ENCODE measurements at regions not wholly inside any gene's neighbourhood (a gene's known extent, or its start where the extent isn't known, plus 50 kb on each side); places are given as distances from the start of the nearest gene placed in this dataset.
"Not testable (repeated sequence)": the region's sequence is repeated elsewhere in the genome, so short reads cannot be mapped to it uniquely, and the experiment has no call there.

DNA sequence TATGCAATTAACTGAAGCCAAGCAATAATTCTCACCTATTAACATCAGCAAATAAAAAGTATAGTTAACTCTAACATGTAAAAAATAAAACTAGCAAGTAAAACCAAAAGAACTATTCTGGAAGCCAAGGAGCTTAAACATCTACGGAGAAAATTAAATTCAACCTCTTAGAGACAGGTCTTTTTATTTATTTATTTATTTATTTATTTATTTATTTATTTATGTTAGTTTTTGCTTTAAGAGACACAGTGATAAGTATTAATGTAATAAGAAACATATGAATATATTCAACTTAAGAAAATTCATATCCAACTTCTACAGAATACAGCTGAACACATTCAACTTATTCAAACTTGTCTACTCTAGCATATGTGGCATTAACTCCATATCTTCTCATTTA lies 472.1 kb upstream of the IZUMO3 start:
- Histone ChIP-seq H3K36me3 (ENCODE audit: control insufficient read depth in 2 of 2, insufficient read depth in 2 of 2, low read length in 2 of 2) (no peaks in the 10 kb centered on the region), H3K9ac (ENCODE audit: low read depth in 1 of 2, low read length in 2 of 2) (no peak overlapping the region), H3K4me1 (ENCODE audit: control insufficient read depth in 2 of 2, insufficient read depth in 2 of 2, low read length in 2 of 2) (no peaks in the 10 kb centered on the region), H3K27ac (ENCODE audit: low read depth in 2 of 2, low read length in 2 of 2) (no peak overlapping the region), H3K4me3 (ENCODE audit: low read length in 2 of 2) (no peak overlapping the region), H3K9me3 (ENCODE audit: control insufficient read depth in 2 of 2, low read length in 2 of 2) (no peaks in the 10 kb centered on the region), H3K27me3 (ENCODE audit: control insufficient read depth in 2 of 2, insufficient read depth in 2 of 2, low read length in 2 of 2) (no peaks in the 10 kb centered on the region)

DNA sequence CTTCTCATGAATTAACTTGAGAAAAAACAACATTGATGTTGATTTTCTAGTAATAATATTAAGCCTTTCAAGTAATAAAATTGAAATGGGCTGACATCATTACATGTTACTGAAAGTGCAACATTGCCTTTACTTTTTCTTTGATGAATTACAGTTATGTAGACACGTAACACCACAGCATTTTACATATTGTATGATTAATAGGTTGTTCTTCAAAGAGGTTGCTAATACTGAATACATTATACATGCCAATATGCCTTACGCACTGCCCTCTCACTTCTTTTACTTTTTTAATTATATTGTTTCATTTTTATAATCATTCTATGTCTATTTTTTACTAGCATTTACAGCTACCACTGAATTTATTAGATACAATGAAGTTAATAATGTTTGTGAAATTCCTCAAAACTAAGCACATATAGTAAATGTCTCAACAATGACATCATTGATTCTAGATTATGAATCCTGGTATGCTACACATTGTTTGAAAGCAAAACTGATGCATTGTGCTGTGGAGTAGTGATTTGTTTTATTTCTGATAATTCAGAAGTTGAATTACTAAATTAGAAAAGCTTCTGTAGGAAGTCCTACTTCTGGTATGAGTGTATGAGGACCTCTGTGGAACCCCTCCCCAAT lies 464.4 kb upstream of the IZUMO3 start:
- H3K4me3 ChIP-seq (ENCODE audit: low read length in 2 of 2): no peak overlapping the region
- H3K9ac ChIP-seq (ENCODE audit: low read depth in 1 of 2, low read length in 2 of 2): no peak overlapping the region
- H3K27me3 ChIP-seq (ENCODE audit: control insufficient read depth in 2 of 2, insufficient read depth in 2 of 2, low read length in 2 of 2): no peaks in the 10 kb centered on the region
- H3K4me1 ChIP-seq (ENCODE audit: control insufficient read depth in 2 of 2, insufficient read depth in 2 of 2, low read length in 2 of 2): no peaks in the 10 kb centered on the region
- H3K27ac ChIP-seq (ENCODE audit: low read depth in 2 of 2, low read length in 2 of 2): no peak overlapping the region
- no peaks in the 10 kb centered on the region for H3K9me3 ChIP-seq (ENCODE audit: control insufficient read depth in 2 of 2, low read length in 2 of 2)
- H3K36me3 ChIP-seq (ENCODE audit: control insufficient read depth in 2 of 2, insufficient read depth in 2 of 2, low read length in 2 of 2): no peaks in the 10 kb centered on the region

GRCh38 chr9:25003686-25004085 lies 458.0 kb upstream of the IZUMO3 start:
- H3K9ac ChIP-seq (ENCODE audit: low read depth in 1 of 2, low read length in 2 of 2): no peak overlapping the region
- H3K27ac ChIP-seq (ENCODE audit: low read depth in 2 of 2, low read length in 2 of 2): no peak overlapping the region
- H3K36me3 ChIP-seq (ENCODE audit: control insufficient read depth in 2 of 2, insufficient read depth in 2 of 2, low read length in 2 of 2): no peaks in the 10 kb centered on the region
- no peaks in the 10 kb centered on the region for H3K27me3 ChIP-seq (ENCODE audit: control insufficient read depth in 2 of 2, insufficient read depth in 2 of 2, low read length in 2 of 2)
- H3K4me1 ChIP-seq (ENCODE audit: control insufficient read depth in 2 of 2, insufficient read depth in 2 of 2, low read length in 2 of 2): no peaks in the 10 kb centered on the region
- H3K4me3 ChIP-seq (ENCODE audit: low read length in 2 of 2): no peak overlapping the region
- no peaks in the 10 kb centered on the region for H3K9me3 ChIP-seq (ENCODE audit: control insufficient read depth in 2 of 2, low read length in 2 of 2)

DNA sequence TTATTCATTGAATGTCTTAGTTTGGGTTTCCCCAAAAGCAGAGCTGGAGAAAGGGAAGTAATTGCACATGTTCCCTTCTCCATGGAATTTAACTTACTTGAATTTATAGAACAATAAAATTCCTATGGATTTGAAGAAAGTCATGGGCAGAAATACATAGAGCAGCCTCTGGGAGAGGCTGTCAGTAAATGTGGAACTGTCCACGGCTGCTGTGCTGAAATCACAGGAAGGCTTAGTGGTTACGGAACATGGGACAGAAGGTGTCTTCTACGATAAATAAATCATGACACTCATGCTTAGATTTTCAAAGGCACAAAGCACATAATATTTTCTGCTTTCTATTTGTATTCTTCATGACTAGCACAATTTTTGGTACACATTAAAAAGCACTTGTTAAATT lies 440.6 kb upstream of the IZUMO3 start:
- Histone ChIP-seq H3K9ac (ENCODE audit: low read depth in 1 of 2, low read length in 2 of 2) (no peak overlapping the region), H3K36me3 (ENCODE audit: control insufficient read depth in 2 of 2, insufficient read depth in 2 of 2, low read length in 2 of 2) (no peaks in the 10 kb centered on the region), H3K4me1 (ENCODE audit: control insufficient read depth in 2 of 2, insufficient read depth in 2 of 2, low read length in 2 of 2) (no peaks in the 10 kb centered on the region), H3K27me3 (ENCODE audit: control insufficient read depth in 2 of 2, insufficient read depth in 2 of 2, low read length in 2 of 2) (no peaks in the 10 kb centered on the region), H3K4me3 (ENCODE audit: low read length in 2 of 2) (no peak overlapping the region), H3K9me3 (ENCODE audit: control insufficient read depth in 2 of 2, low read length in 2 of 2) (no peaks in the 10 kb centered on the region), H3K27ac (ENCODE audit: low read depth in 2 of 2, low read length in 2 of 2) (no peak overlapping the region)

GRCh38 chr9:24970780-24971179 lies 425.1 kb upstream of the IZUMO3 start:
- H3K27ac ChIP-seq (ENCODE audit: low read depth in 2 of 2, low read length in 2 of 2); H3K4me1 ChIP-seq (ENCODE audit: control insufficient read depth in 2 of 2, insufficient read depth in 2 of 2, low read length in 2 of 2); H3K9ac ChIP-seq (ENCODE audit: low read depth in 1 of 2, low read length in 2 of 2); H3K36me3 ChIP-seq (ENCODE audit: control insufficient read depth in 2 of 2, insufficient read depth in 2 of 2, low read length in 2 of 2); H3K27me3 ChIP-seq (ENCODE audit: control insufficient read depth in 2 of 2, insufficient read depth in 2 of 2, low read length in 2 of 2); H3K4me3 ChIP-seq (ENCODE audit: low read length in 2 of 2); H3K9me3 ChIP-seq (ENCODE audit: control insufficient read depth in 2 of 2, low read length in 2 of 2): not testable (repeated sequence)

GRCh38 chr9:24961762-24962161 lies 416.1 kb upstream of the IZUMO3 start:
- H3K36me3 ChIP-seq (ENCODE audit: control insufficient read depth in 2 of 2, insufficient read depth in 2 of 2, low read length in 2 of 2): no peaks in the 10 kb centered on the region
- no peaks in the 10 kb centered on the region for H3K27me3 ChIP-seq (ENCODE audit: control insufficient read depth in 2 of 2, insufficient read depth in 2 of 2, low read length in 2 of 2)
- no peak overlapping the region for H3K9ac ChIP-seq (ENCODE audit: low read depth in 1 of 2, low read length in 2 of 2)
- H3K9me3 ChIP-seq (ENCODE audit: control insufficient read depth in 2 of 2, low read length in 2 of 2): no peaks in the 10 kb centered on the region
- H3K4me1 ChIP-seq (ENCODE audit: control insufficient read depth in 2 of 2, insufficient read depth in 2 of 2, low read length in 2 of 2): no peaks in the 10 kb centered on the region
- H3K4me3 ChIP-seq (ENCODE audit: low read length in 2 of 2): no peak overlapping the region
- no peak overlapping the region for H3K27ac ChIP-seq (ENCODE audit: low read depth in 2 of 2, low read length in 2 of 2)

- Histone ChIP-seq H3K27me3 (ENCODE audit: control insufficient read depth in 2 of 2, insufficient read depth in 2 of 2, low read length in 2 of 2) (no peaks in the 10 kb centered on the region), H3K4me3 (ENCODE audit: low read length in 2 of 2) (no peak overlapping the region), H3K9ac (ENCODE audit: low read depth in 1 of 2, low read length in 2 of 2) (no peak overlapping the region), H3K4me1 (ENCODE audit: control insufficient read depth in 2 of 2, insufficient read depth in 2 of 2, low read length in 2 of 2) (no peaks in the 10 kb centered on the region), H3K27ac (ENCODE audit: low read depth in 2 of 2, low read length in 2 of 2) (no peak overlapping the region), H3K36me3 (ENCODE audit: control insufficient read depth in 2 of 2, insufficient read depth in 2 of 2, low read length in 2 of 2) (no peaks in the 10 kb centered on the region), H3K9me3 (ENCODE audit: control insufficient read depth in 2 of 2, low read length in 2 of 2) (no peaks in the 10 kb centered on the region)
Measured at GRCh38 chr9:24953070-24953469, 407.4 kb upstream of the IZUMO3 start.

GRCh38 chr9:24939109-24939850 lies 393.6 kb upstream of the IZUMO3 start:
- H3K9ac ChIP-seq (ENCODE audit: low read depth in 1 of 2, low read length in 2 of 2): no peak overlapping the region

GRCh38 chr9:24936117-24936516 lies 390.4 kb upstream of the IZUMO3 start:
- no peak overlapping the region for H3K4me3 ChIP-seq (ENCODE audit: low read length in 2 of 2)

More at GRCh38 chr9:24939109-24939850, 393.6 kb upstream of the IZUMO3 start:
- no peak overlapping the region for H3K4me3 ChIP-seq (ENCODE audit: low read length in 2 of 2)
- no peaks in the 10 kb centered on the region for H3K36me3 ChIP-seq (ENCODE audit: control insufficient read depth in 2 of 2, insufficient read depth in 2 of 2, low read length in 2 of 2)
- H3K27me3 ChIP-seq (ENCODE audit: control insufficient read depth in 2 of 2, insufficient read depth in 2 of 2, low read length in 2 of 2): no peaks in the 10 kb centered on the region
- no peaks in the 10 kb centered on the region for H3K4me1 ChIP-seq (ENCODE audit: control insufficient read depth in 2 of 2, insufficient read depth in 2 of 2, low read length in 2 of 2)
- peaks cover 0 to 3% of the 10 kb centered on the region in 2 donors for H3K9me3 ChIP-seq (ENCODE audit: control insufficient read depth in 2 of 2, low read length in 2 of 2)
- no peak overlapping the region for H3K27ac ChIP-seq (ENCODE audit: low read depth in 2 of 2, low read length in 2 of 2)

GRCh38 chr9:24932785-24933184 lies 387.1 kb upstream of the IZUMO3 start:
- H3K4me1 ChIP-seq (ENCODE audit: control insufficient read depth in 2 of 2, insufficient read depth in 2 of 2, low read length in 2 of 2): no peaks in the 10 kb centered on the region
- no peaks in the 10 kb centered on the region for H3K27me3 ChIP-seq (ENCODE audit: control insufficient read depth in 2 of 2, insufficient read depth in 2 of 2, low read length in 2 of 2)
- H3K9me3 ChIP-seq (ENCODE audit: control insufficient read depth in 2 of 2, low read length in 2 of 2): peaks cover 0 to 6% of the 10 kb centered on the region in 2 donors
- H3K4me3 ChIP-seq (ENCODE audit: low read length in 2 of 2): no peak overlapping the region
- no peaks in the 10 kb centered on the region for H3K36me3 ChIP-seq (ENCODE audit: control insufficient read depth in 2 of 2, insufficient read depth in 2 of 2, low read length in 2 of 2)
- no peak overlapping the region for H3K9ac ChIP-seq (ENCODE audit: low read depth in 1 of 2, low read length in 2 of 2)
- H3K27ac ChIP-seq (ENCODE audit: low read depth in 2 of 2, low read length in 2 of 2): no peak overlapping the region

More at GRCh38 chr9:24936117-24936516, 390.4 kb upstream of the IZUMO3 start:
- H3K4me1 ChIP-seq (ENCODE audit: control insufficient read depth in 2 of 2, insufficient read depth in 2 of 2, low read length in 2 of 2): no peaks in the 10 kb centered on the region
- H3K36me3 ChIP-seq (ENCODE audit: control insufficient read depth in 2 of 2, insufficient read depth in 2 of 2, low read length in 2 of 2): no peaks in the 10 kb centered on the region
- H3K9ac ChIP-seq (ENCODE audit: low read depth in 1 of 2, low read length in 2 of 2): no peak overlapping the region
- H3K9me3 ChIP-seq (ENCODE audit: control insufficient read depth in 2 of 2, low read length in 2 of 2): peaks cover 0 to 3% of the 10 kb centered on the region in 2 donors
- H3K27me3 ChIP-seq (ENCODE audit: control insufficient read depth in 2 of 2, insufficient read depth in 2 of 2, low read length in 2 of 2): no peaks in the 10 kb centered on the region
- H3K27ac ChIP-seq (ENCODE audit: low read depth in 2 of 2, low read length in 2 of 2): no peak overlapping the region

Data from mucosa of rectum (tissue), 2 donors.